Psoas muscle (tissue), 7 donors: ENCODE measurements at regions not wholly inside any gene's neighbourhood (a gene's known extent, or its start where the extent isn't known, plus 50 kb on each side); places are given as distances from the start of the nearest gene placed in this dataset.

Source experiments
- ATAC-seq, 4 donors: fragments of 200-7000 bp; cut with Tn5 transposase; one replicate each; pipeline ENCODE4 v1.9.1; 2020; ENCODE audit warnings: moderate library complexity in 3 of 4, mild to moderate bottlenecking in 2 of 4
- DNase-seq, 2 donors: peaks; one replicate each; pipeline ENCODE4 v3.0.0-alpha.2; 2020
- H3K27ac ChIP-seq: fragments of 200-600 bp; one replicate; pipeline ENCODE4 v1.8.0; 2022
- H3K27me3 ChIP-seq, 3 donors: fragments of 200-600 bp in 1 of 3; one replicate each; pipeline versions ENCODE4 v1.6.1 to v1.8.0; 2013 to 2022; ENCODE audit warnings: low read length in 2 of 3, mild to moderate bottlenecking in 2 of 3, moderate library complexity in 1 of 3; ENCODE audit not compliant: insufficient read depth in 3 of 3
- H3K36me3 ChIP-seq, 2 donors: fragments of 200-600 bp in 1 of 2; one replicate each; pipeline versions ENCODE4 v1.6.1 to v1.8.0; 2013 to 2022; ENCODE audit warnings: low read depth in 1 of 2, mild to moderate bottlenecking in 1 of 2, moderate library complexity in 1 of 2; ENCODE audit not compliant: insufficient read depth in 1 of 2
- H3K4me1 ChIP-seq: fragments of 200-600 bp; one replicate; pipeline ENCODE4 v1.8.0; 2022
- H3K4me3 ChIP-seq: fragments of 200-600 bp; one replicate; pipeline ENCODE4 v1.8.0; 2022; ENCODE audit warnings: mild to moderate bottlenecking
- H3K9me3 ChIP-seq: fragments of 200-600 bp; one replicate; pipeline ENCODE4 v1.8.0; 2022
- WGBS, 3 donors: extraction: QIAGEN DNeasy Blood & Tissue Kit; methylation state at CpG; one replicate each; pipeline versions ENCODE4 v1.1.6 to v1.1.7; 2013; 5-methylcytosine and 5-hydroxymethylcytosine counted together
- intact Hi-C, 2 donors: fragments of 100-400 bp; cut with DNase I; formaldehyde crosslinking; loops; one replicate each; pipeline versions ENCODE4 v1.11.0 to v1.14.2; 2022
- TF ChIP-seq, protein P1 (sequence below): fragments of 200-600 bp; IDR thresholded peaks from one replicate; pipeline ENCODE4 v1.8.0; 2022; ENCODE audit warnings: antibody characterized with exemption
- donor health status: healthy with polysubstance abuse.
- donor health status: DM: no; HTN: no; CAD: no; lungs with moderate emphysema.
- donor health status: Bipolar disorder and iron deficiency.
- donor health status: healthy.
- donor health status: DM: yes; HTN: yes; CAD: no.
- donor health status: DM: no; HTN: no; CAD: no.
- donor health status: DM: yes; HTN: yes; CAD: no.

- H3K4me1 ChIP-seq: no peaks in the 10 kb centered on the region
- ATAC-seq: no peak
- intact Hi-C loops: no loop called here
- TF ChIP-seq, protein P1, sequence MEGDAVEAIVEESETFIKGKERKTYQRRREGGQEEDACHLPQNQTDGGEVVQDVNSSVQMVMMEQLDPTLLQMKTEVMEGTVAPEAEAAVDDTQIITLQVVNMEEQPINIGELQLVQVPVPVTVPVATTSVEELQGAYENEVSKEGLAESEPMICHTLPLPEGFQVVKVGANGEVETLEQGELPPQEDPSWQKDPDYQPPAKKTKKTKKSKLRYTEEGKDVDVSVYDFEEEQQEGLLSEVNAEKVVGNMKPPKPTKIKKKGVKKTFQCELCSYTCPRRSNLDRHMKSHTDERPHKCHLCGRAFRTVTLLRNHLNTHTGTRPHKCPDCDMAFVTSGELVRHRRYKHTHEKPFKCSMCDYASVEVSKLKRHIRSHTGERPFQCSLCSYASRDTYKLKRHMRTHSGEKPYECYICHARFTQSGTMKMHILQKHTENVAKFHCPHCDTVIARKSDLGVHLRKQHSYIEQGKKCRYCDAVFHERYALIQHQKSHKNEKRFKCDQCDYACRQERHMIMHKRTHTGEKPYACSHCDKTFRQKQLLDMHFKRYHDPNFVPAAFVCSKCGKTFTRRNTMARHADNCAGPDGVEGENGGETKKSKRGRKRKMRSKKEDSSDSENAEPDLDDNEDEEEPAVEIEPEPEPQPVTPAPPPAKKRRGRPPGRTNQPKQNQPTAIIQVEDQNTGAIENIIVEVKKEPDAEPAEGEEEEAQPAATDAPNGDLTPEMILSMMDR: no peak
- no peak overlapping the region for H3K27ac ChIP-seq
- no peaks in the 10 kb centered on the region for H3K9me3 ChIP-seq
- 80 to 86% (median 82%) methylated on average over 3 of the region's 3 CpGs for WGBS, 3 donors
- DNase-seq: no peak
- H3K27me3 ChIP-seq: no peaks in the 10 kb centered on the region
- H3K36me3 ChIP-seq: no peaks in the 10 kb centered on the region
- no peak overlapping the region for H3K4me3 ChIP-seq
Measured at GRCh38 chr7:136412952-136413351, 435.8 kb upstream of the MTPN start.

GRCh38 chr7:136405931-136406777, 429.0 kb upstream of the MTPN start:
- Histone ChIP-seq H3K27me3 (peaks cover 0 to 2% (median 0%) of the 10 kb centered on the region in 3 donors), H3K27ac (no peak overlapping the region), H3K9me3 (no peaks in the 10 kb centered on the region), H3K36me3 (no peaks in the 10 kb centered on the region), H3K4me1 (no peaks in the 10 kb centered on the region), H3K4me3 (no peak overlapping the region)
- ATAC-seq (peak in 3 of 4 donors; percentile 56 to 58 (median 58)), DNase-seq (no peak)
- intact Hi-C loops: no loop called here
- WGBS, 3 donors: 24 to 29% (median 27%) methylated on average over 17 of the region's 17 CpGs
- TF ChIP-seq, protein P1: peak; percentile 65

DNA sequence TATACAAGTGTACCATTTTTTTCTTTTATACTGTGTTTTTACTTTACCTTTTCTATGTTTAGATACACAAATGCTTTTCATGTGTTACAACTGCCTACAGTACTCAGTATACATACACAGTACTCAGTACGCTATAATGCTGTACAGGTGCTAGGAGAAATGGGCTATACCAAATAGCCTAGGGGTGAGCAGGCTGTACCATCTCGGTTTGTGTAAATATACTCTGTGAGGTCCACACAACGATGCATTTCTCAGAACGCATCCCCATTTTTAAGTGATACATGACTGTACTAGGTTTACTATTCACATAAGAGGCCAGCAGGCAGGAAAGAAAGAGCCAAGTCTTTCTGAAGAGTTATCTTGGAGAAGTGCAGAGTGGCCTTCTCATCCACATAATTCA, 426.4 kb upstream of the MTPN start:
- TF ChIP-seq, protein P1: no peak
- H3K36me3 ChIP-seq: no peaks in the 10 kb centered on the region
- DNase-seq: no peak
- no peak overlapping the region for H3K4me3 ChIP-seq
- no peaks in the 10 kb centered on the region for H3K9me3 ChIP-seq
- intact Hi-C loops: no loop called here
- H3K4me1 ChIP-seq: no peaks in the 10 kb centered on the region
- H3K27ac ChIP-seq: no peak overlapping the region
- WGBS, 3 donors: 85 to 89% (median 86%) methylated on average over 4 of the region's 4 CpGs
- peaks cover 0 to 2% (median 0%) of the 10 kb centered on the region in 3 donors for H3K27me3 ChIP-seq
- no peak for ATAC-seq

GRCh38 chr7:136400877-136401276, 423.7 kb upstream of the MTPN start:
- no peak overlapping the region for H3K4me3 ChIP-seq
- H3K4me1 ChIP-seq: no peaks in the 10 kb centered on the region
- ATAC-seq: no peak
- 56 to 69% (median 68%) methylated on average over 5 of the region's 5 CpGs for WGBS, 3 donors
- intact Hi-C loops: no loop called here
- H3K27ac ChIP-seq: no peak overlapping the region
- TF ChIP-seq, protein P1: no peak
- H3K36me3 ChIP-seq: no peaks in the 10 kb centered on the region
- H3K9me3 ChIP-seq: no peaks in the 10 kb centered on the region
- DNase-seq: no peak
- H3K27me3 ChIP-seq: no peaks in the 10 kb centered on the region

- ATAC-seq (no peak), DNase-seq (no peak)
- Histone ChIP-seq H3K27me3 (no peaks in the 10 kb centered on the region), H3K36me3 (no peaks in the 10 kb centered on the region), H3K4me1 (no peaks in the 10 kb centered on the region), H3K9me3 (no peaks in the 10 kb centered on the region), H3K27ac (no peak overlapping the region), H3K4me3 (no peak overlapping the region)
- intact Hi-C loops: no loop called here
- TF ChIP-seq, protein P1: no peak
- 11 to 35% (median 28%) methylated on average over 2 of the region's 2 CpGs for WGBS, 3 donors
Measured at GRCh38 chr7:136399385-136399784, 422.2 kb upstream of the MTPN start.
